ENCODE measurements at regions not wholly inside any gene's neighbourhood (a gene's known extent, or its start where the extent isn't known, plus 50 kb on each side); places are given as distances from the start of the nearest gene placed in this dataset.

GRCh38 chr2:156005531-156005930 lies 327.0 kb downstream of the NR4A2 start:
- H3K27ac ChIP-seq = no peak overlapping the region
- no peak overlapping the region for H3K4me3 ChIP-seq
- TF ChIP-seq RAD21 (conservative IDR thresholded peaks at IDR 0.05 in 1 of 2, IDR thresholded peaks at IDR 0.05 in 1 of 2) = no peak
- TF ChIP-seq HES2 (IDR thresholded peaks at IDR 0.05) = no peak
- TF ChIP-seq CHD4 (IDR thresholded peaks at IDR 0.05; ENCODE audit: borderline replicate concordance) = no peak
- TF ChIP-seq FOXS1 (CRISPR knock-in tag; IDR thresholded peaks at IDR 0.05) = no peak
- TF ChIP-seq NFE2L2 (conservative IDR thresholded peaks at IDR 0.05; ENCODE audit: low read length) = no peak
- no peak for TF ChIP-seq HOXB5 (CRISPR knock-in tag; IDR thresholded peaks at IDR 0.05)
- TF ChIP-seq CHD2 (IDR thresholded peaks at IDR 0.05; ENCODE audit: low read length, partially characterized antibody) = no peak
- TF ChIP-seq EHF (CRISPR knock-in tag; IDR thresholded peaks at IDR 0.05) = no peak
- no peak for TF ChIP-seq BHLHE40 (IDR thresholded peaks at IDR 0.05; ENCODE audit: low read depth, low read length)
- TF ChIP-seq ZSCAN20 (CRISPR knock-in tag; IDR thresholded peaks at IDR 0.05) = no peak
- TF ChIP-seq E2F6 (IDR thresholded peaks at IDR 0.05; ENCODE audit: borderline replicate concordance, low read depth) = no peak
- TF ChIP-seq CBX8 (IDR thresholded peaks at IDR 0.05) = no peak
- no peak for TF ChIP-seq ESRRA (IDR thresholded peaks at IDR 0.05; ENCODE audit: borderline replicate concordance, low read length)
- TF ChIP-seq KDM5A (IDR thresholded peaks at IDR 0.05) = no peak
- TF ChIP-seq SMC3 (IDR thresholded peaks at IDR 0.05) = no peak
- no peak for TF ChIP-seq NPAS2 (CRISPR knock-in tag; IDR thresholded peaks at IDR 0.05; ENCODE audit: borderline replicate concordance)
- TF ChIP-seq CBX2 (IDR thresholded peaks at IDR 0.05; ENCODE audit: borderline replicate concordance, low read depth) = no peak
- TF ChIP-seq ZC3H11A (IDR thresholded peaks at IDR 0.05) = no peak
- no peak for TF ChIP-seq ZFP36 (IDR thresholded peaks at IDR 0.05; ENCODE audit: borderline replicate concordance, partially characterized antibody)
- TF ChIP-seq RNF2 (IDR thresholded peaks at IDR 0.05; ENCODE audit: borderline replicate concordance, low read depth) = no peak
- CTCF ChIA-PET = no interaction called here
- H3K4me1 ChIP-seq = no peaks in the 10 kb centered on the region
- no peak for ATAC-seq
- H3K9me3 ChIP-seq = no peaks in the 10 kb centered on the region
- no peak for DNase-seq (ENCODE audit: low read depth in 1 of 2, low spot score in 1 of 2)
- 70% methylated on average over 6 of the region's 7 CpGs for WGBS (ENCODE audit: missing lambda C conversion rate)
- FAIRE-seq = no peak
- no peak overlapping the region for H3K4me2 ChIP-seq
- POLR2A ChIA-PET = no interaction called here

- Histone ChIP-seq H3K4me1 (no peaks in the 10 kb centered on the region), H3K4me3 (no peak overlapping the region), H3K27ac (no peak overlapping the region), H3K9me3 (no peaks in the 10 kb centered on the region), H3K4me2 (no peak overlapping the region)
- DNase-seq (ENCODE audit: low read depth in 1 of 2, low spot score in 1 of 2) (no peak), FAIRE-seq (no peak), ATAC-seq (no peak)
- ChIA-PET POLR2A (no interaction called here), CTCF (no interaction called here)
- WGBS (ENCODE audit: missing lambda C conversion rate) = 57% methylated on average over 5 of the region's 5 CpGs
- TF ChIP-seq RAD21 (conservative IDR thresholded peaks at IDR 0.05 in 1 of 2, IDR thresholded peaks at IDR 0.05 in 1 of 2) (no peak), MAX (IDR thresholded peaks at IDR 0.05) (no peak), MAZ (IDR thresholded peaks at IDR 0.05; ENCODE audit: borderline replicate concordance, low read depth, low read length) (no peak), FOSB (CRISPR knock-in tag; IDR thresholded peaks at IDR 0.05) (no peak), JUN (IDR thresholded peaks at IDR 0.05) (no peak), EHF (CRISPR knock-in tag; IDR thresholded peaks at IDR 0.05) (no peak), REST (IDR thresholded peaks at IDR 0.05) (no peak), SMC3 (IDR thresholded peaks at IDR 0.05) (no peak), HOXB13 (CRISPR knock-in tag; IDR thresholded peaks at IDR 0.05; ENCODE audit: low read depth) (no peak), CBX8 (IDR thresholded peaks at IDR 0.05) (no peak), HMGXB4 (CRISPR knock-in tag; IDR thresholded peaks at IDR 0.05; ENCODE audit: borderline replicate concordance) (no peak)
These were observed 328.1 kb downstream of the NR4A2 start for GRCh38 chr2:156004459-156004858.

Data from A549 (cell line).